HFF-Myc (cell line): ENCODE measurements at regions not wholly inside any gene's neighbourhood (a gene's known extent, or its start where the extent isn't known, plus 50 kb on each side); places are given as distances from the start of the nearest gene placed in this dataset.

Source experiments
- DNase-seq: peaks from one replicate; pipeline ENCODE4 v3.0.0-alpha.2; 2011; ENCODE audit warnings: low read depth; ENCODE audit errors: extremely low read depth
- H3K4me3 ChIP-seq: replicated peaks from 2 replicates; pipeline ENCODE4 v1.5.1; 2011; ENCODE audit warnings: low read depth, mild to moderate bottlenecking, control low read depth, low read length
- TF ChIP-seq, protein P1 (sequence below): IDR thresholded peaks from 2 replicates; pipeline ENCODE4 v1.5.1; 2012; ENCODE audit warnings: mild to moderate bottlenecking, low read depth, low read length, control low read depth; ENCODE audit errors: missing control alignments

DNA sequence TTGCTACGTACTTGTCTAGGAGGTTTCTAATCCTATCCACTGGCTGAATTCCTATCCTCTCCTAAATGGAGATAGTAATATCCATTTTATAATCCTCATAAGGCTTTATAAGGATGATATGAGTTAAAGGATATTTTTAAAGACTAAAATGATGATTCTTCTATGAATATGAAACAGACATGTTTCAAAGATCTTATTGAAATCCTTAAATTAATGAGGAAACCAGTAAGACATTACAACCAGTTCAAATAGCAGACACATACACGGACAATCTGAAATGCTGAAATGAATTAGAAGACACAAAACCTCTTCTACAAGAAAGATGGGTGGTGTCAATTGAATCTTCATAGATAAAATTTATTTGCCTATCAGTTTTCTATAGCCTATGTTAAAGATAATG is 132.9 kb upstream of the ANK3 start:
- TF ChIP-seq, protein P1, sequence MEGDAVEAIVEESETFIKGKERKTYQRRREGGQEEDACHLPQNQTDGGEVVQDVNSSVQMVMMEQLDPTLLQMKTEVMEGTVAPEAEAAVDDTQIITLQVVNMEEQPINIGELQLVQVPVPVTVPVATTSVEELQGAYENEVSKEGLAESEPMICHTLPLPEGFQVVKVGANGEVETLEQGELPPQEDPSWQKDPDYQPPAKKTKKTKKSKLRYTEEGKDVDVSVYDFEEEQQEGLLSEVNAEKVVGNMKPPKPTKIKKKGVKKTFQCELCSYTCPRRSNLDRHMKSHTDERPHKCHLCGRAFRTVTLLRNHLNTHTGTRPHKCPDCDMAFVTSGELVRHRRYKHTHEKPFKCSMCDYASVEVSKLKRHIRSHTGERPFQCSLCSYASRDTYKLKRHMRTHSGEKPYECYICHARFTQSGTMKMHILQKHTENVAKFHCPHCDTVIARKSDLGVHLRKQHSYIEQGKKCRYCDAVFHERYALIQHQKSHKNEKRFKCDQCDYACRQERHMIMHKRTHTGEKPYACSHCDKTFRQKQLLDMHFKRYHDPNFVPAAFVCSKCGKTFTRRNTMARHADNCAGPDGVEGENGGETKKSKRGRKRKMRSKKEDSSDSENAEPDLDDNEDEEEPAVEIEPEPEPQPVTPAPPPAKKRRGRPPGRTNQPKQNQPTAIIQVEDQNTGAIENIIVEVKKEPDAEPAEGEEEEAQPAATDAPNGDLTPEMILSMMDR: no peak
- no peak for DNase-seq

DNA sequence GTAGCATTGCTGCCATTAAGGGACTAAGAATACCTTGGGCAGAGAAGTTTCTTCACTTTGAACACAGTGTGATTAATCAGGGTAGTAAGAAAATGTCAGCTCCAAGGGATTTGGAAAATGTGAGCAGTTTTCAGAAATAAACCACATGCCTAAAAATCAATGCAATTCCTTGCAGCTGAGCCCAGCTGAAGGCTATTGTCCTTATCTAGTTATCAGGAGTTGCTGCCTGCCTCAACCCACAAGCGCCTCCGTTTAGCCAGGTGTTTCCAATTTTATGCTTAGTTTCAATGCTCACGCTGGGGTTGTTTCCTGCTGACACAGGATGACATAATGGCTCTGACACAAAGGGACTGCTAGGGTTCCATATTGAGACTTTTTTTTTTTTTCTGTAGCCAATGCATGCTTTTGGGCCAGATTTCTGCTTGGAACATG is 132.3 kb upstream of the ANK3 start:
- H3K4me3 ChIP-seq: no peak overlapping the region
- peak; percentile 87 for DNase-seq
- TF ChIP-seq, protein P1: no peak

More for the DNA sequence above, 132.9 kb upstream of the ANK3 start:
- no peak overlapping the region for H3K4me3 ChIP-seq

DNA sequence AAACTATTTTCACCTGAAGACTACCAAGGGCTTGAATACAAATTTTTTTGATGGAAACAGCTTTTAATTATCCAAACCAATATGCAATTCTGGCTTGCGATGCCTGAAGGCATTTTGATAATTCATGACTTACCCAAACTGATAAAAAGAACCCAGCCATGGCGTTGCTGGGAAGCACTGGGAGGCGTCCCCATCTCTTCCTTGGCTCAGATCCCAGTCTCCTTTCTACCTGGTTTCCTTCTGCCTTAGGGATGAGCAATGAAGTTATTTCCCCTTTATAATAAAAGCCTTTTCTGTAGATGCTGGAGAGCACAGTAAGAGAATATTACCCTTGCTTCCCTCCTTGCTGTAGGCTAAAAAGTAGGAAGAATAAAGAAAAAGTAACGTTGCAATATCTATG is 129.1 kb upstream of the ANK3 start:
- DNase-seq: no peak
- no peak overlapping the region for H3K4me3 ChIP-seq
- TF ChIP-seq, protein P1: no peak

DNA sequence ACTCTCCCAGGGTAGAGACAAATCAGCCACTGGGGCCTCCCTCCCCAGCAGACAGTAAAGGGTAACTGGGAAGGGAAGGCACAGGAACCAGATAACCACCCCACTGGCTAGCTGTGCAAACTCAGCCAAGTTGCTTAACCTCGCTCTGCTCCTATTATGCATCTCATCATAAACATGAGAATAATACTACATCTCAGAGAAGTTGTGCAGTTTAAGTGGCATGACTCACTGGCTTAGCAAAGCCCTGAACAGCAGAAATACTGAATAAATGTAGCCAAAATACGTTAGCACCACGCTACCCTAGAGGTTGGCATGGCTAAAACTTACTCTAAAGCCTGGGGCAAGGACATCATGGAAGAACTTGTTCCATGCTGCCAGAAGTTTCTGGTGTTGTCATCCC is 128.1 kb upstream of the ANK3 start:
- TF ChIP-seq, protein P1: no peak
- H3K4me3 ChIP-seq: no peak overlapping the region
- DNase-seq: no peak

DNA sequence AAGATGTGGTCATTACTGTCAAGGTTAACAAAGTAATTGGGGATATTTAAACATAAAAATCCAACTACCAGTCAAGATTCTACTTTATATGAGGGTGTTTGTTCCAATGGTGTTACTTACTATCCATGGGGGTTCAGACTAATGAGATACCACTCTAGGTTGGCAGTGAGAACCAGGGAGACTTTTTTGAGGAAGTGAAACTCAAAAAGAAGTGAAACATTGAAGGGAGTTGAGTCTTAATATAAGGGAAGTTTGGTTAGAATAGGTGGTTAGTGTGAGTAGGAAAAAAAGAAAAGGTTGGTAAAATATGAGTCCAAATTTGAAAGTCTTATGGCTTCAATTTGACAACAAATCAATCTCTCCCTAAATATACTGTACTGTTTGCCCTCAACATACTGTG is 123.6 kb upstream of the ANK3 start:
- TF ChIP-seq, protein P1: no peak
- H3K4me3 ChIP-seq: no peak overlapping the region
- no peak for DNase-seq

DNA sequence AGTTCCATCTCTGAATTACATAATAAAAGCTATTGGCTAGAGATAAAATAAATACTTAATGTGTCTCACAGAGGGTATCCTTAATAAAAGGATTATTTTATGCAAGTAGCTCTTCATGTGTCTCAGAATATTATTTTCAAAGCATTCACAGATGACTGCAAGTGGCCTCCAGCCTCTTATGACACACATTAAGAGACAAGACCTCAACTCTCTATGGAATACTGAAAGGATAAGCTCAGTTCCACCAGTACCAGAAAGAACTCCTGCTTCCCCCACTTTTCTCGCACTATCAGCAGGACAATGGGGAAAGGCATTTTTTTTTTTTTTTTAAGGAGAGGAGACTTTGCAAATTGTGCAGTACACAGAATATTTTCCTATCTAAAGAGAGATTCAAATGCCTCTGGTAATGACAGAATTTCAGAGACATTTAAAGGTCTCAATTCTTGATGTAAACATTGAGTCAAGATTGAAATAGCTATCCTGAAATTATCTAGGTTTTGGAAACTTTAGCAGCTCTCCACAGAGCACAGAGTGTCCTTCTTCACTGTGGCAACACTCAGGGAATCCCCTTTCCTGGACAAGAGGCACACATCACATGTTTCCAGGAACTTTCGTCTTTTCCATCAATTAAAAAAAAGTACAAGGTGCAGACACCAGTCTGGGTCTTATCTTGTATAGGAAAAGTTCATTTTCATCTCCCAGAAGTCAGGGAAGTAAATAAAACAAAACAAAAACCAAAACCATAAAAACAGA is 122.0 kb upstream of the ANK3 start:
- TF ChIP-seq, protein P1: no peak
- H3K4me3 ChIP-seq: no peak overlapping the region
- no peak for DNase-seq

DNA sequence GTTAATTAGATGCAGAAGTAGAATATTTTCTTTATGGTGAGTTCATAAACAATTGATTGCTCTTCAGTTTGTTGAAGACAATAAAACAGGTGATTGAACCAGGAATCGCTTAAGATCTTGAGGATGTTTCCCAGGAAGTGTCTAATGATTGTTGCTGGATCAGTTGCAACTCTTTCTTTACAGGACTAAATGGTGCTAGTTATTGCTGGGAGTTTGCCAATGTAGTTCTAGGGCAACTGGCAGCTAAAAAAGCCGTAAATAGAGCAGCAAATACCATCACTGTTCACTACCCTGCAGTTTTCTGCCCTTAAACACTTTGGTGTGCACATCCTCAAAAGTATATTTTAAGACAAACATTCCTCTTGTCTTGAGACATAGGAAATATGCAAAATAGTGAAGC is 119.2 kb upstream of the ANK3 start:
- no peak for DNase-seq
- TF ChIP-seq, protein P1: no peak
- no peak overlapping the region for H3K4me3 ChIP-seq
